Loucy (cell line): ENCODE measurements at regions not wholly inside any gene's neighbourhood (a gene's known extent, or its start where the extent isn't known, plus 50 kb on each side); places are given as distances from the start of the nearest gene placed in this dataset.

Experiments used
- EZH2phosphoT487 ChIP-seq: fragments of 200-600 bp; IDR thresholded peaks from 2 replicates; pipeline ENCODE4 v1.6.1; 2018; ENCODE audit warnings: antibody characterized with exemption, mild to moderate bottlenecking, moderate library complexity, borderline replicate concordance
- TF ChIP-seq, protein P1 (sequence below): fragments of 200-600 bp; sonication (generic); conservative IDR thresholded peaks from 2 replicates; pipeline ENCODE4 v1.5.1; 2014; ENCODE audit warnings: mild to moderate bottlenecking, antibody characterized with exemption, low read length

DNA sequence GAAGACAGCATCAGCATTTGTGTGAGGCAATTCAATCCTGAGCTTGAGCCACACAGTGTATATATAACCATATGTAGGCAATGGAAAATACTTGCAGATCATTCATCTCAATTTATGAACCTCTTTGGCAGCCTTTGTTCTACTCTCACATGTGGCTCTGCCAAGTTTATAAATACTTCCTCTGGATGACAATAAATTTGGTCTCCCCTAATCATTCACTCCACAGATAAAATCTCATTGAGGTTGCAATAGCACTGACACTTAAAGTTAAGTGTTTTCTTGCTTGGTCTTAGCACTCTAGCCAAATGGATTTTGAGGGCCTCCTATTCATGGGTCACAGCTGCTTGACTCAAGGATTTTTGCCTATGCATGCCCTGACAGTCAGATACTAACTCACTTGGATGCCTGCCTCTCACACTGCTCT lies 136.6 kb upstream of the VANGL1 start:
- TF ChIP-seq, protein P1, sequence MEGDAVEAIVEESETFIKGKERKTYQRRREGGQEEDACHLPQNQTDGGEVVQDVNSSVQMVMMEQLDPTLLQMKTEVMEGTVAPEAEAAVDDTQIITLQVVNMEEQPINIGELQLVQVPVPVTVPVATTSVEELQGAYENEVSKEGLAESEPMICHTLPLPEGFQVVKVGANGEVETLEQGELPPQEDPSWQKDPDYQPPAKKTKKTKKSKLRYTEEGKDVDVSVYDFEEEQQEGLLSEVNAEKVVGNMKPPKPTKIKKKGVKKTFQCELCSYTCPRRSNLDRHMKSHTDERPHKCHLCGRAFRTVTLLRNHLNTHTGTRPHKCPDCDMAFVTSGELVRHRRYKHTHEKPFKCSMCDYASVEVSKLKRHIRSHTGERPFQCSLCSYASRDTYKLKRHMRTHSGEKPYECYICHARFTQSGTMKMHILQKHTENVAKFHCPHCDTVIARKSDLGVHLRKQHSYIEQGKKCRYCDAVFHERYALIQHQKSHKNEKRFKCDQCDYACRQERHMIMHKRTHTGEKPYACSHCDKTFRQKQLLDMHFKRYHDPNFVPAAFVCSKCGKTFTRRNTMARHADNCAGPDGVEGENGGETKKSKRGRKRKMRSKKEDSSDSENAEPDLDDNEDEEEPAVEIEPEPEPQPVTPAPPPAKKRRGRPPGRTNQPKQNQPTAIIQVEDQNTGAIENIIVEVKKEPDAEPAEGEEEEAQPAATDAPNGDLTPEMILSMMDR: no peak
- TF ChIP-seq EZH2phosphoT487: no peak
